HepG2 (cell line): ENCODE measurements at regions not wholly inside any gene's neighbourhood (a gene's known extent, or its start where the extent isn't known, plus 50 kb on each side); places are given as distances from the start of the nearest gene placed in this dataset.

Experiments used
- ATAC-seq: fragments of 200-7000 bp; cut with Tn5 transposase; 3 replicates; pipeline ENCODE4 v1.9.1; 2020; ENCODE audit warnings: mild to moderate bottlenecking, moderate library complexity
- BruUV-seq: library from RNA; stranded (reverse); fragments of 400-500 nt; replicated peaks from 2 replicates; lab custom pipeline; 2021; lab: Mats Ljungman, UMichigan
- CTCF ChIA-PET: fragments of 300-600 bp; formaldehyde crosslinking; extraction: SDS; loops from one replicate; lab custom pipeline; 2021; ENCODE audit warnings: low total read pairs, inconsistent platforms, low intra/inter-chr PET ratio; lab: Yijun Ruan, JAX
- POLR2A ChIA-PET: fragments of 350-600 bp; sonication (Branson Sonifier 250); formaldehyde crosslinking; loops from one replicate; lab custom pipeline; 2020; ENCODE audit warnings: antibody characterized with exemption, inconsistent platforms; lab: Yijun Ruan, JAX
- DNase-seq: peaks from one replicate; pipeline ENCODE4 v3.0.0-alpha.2; 2015; ENCODE audit warnings: low spot score
- FAIRE-seq: peaks from 3 replicates; lab custom pipeline; 2011; peaks lifted over from hg19 to GRCh38; lab: Jason Lieb, UNC
- H2AFZ ChIP-seq: one replicate; pipeline ENCODE4 v1.6.1; 2011; ENCODE audit warnings: low read length, inconsistent platforms
- H3K27ac ChIP-seq: fragments of 300-600 bp; 3 replicates; pipeline ENCODE4 v1.8.0; 2011; ENCODE audit warnings: mixed run types, mild to moderate bottlenecking, mixed read lengths, low read length, inconsistent platforms; ENCODE audit not compliant: insufficient read depth; ENCODE audit errors: extremely low read length
- H3K27me3 ChIP-seq, 2 experiments: fragments of 200-600 bp in 1 of 2; 2 replicates in 1 of 2; 3 replicates in 1 of 2; pipeline versions ENCODE4 v1.6.0 to v1.8.0; 2011; ENCODE audit warnings: low read length in 2 of 2, mild to moderate bottlenecking in 2 of 2, moderate library complexity in 2 of 2, inconsistent platforms in 1 of 2; ENCODE audit not compliant: insufficient read depth in 2 of 2, control insufficient read depth in 1 of 2
- H3K36me3 ChIP-seq, 2 experiments: fragments of 200-600 bp in 1 of 2; replicated peaks in 1 of 2; 2 replicates in 1 of 2; 3 replicates in 1 of 2; pipeline versions ENCODE4 v1.5.1 to v1.8.0; 2011; ENCODE audit warnings: low read length in 2 of 2, inconsistent platforms in 1 of 2; ENCODE audit not compliant: insufficient read depth in 2 of 2, control insufficient read depth in 1 of 2
- H3K4me1 ChIP-seq: 2 replicates; pipeline ENCODE4 v1.5.1; 2012; ENCODE audit warnings: low read length, inconsistent platforms; ENCODE audit not compliant: insufficient read depth
- H3K4me2 ChIP-seq: 2 replicates; pipeline ENCODE4 v1.6.0; 2011; ENCODE audit warnings: low read depth, low read length, inconsistent platforms
- H3K4me3 ChIP-seq, 3 experiments: fragments of 200-600 bp in 1 of 3; sonication (generic), shearing (Covaris generic) in 1 of 3; replicated peaks in 1 of 3; 2 replicates each; pipeline ENCODE4 v1.5.1; 2011 to 2016; ENCODE audit warnings: low read length in 3 of 3, inconsistent platforms in 2 of 3, low read depth in 2 of 3, mild to moderate bottlenecking in 2 of 3, control low read depth in 1 of 3, mixed read lengths in 1 of 3; ENCODE audit not compliant: insufficient read depth in 1 of 3
- H3K79me2 ChIP-seq: one replicate; pipeline ENCODE4 v1.6.1; 2011; ENCODE audit warnings: low read length, inconsistent platforms; ENCODE audit not compliant: insufficient read depth
- H3K9ac ChIP-seq: 2 replicates; pipeline ENCODE4 v1.6.0; 2011; ENCODE audit warnings: mild to moderate bottlenecking, low read depth, low read length, inconsistent platforms; ENCODE audit not compliant: insufficient read depth
- H3K9me3 ChIP-seq: 2 replicates; pipeline ENCODE4 v1.5.1; 2012; ENCODE audit warnings: mild to moderate bottlenecking, low read length
- H4K20me1 ChIP-seq: 2 replicates; pipeline ENCODE4 v1.6.0; 2011; ENCODE audit warnings: inconsistent platforms, mild to moderate bottlenecking, low read length, moderate library complexity; ENCODE audit not compliant: insufficient read depth
- ATF7 ChIP-seq, 2 experiments: fragments of 450-650 bp in 1 of 2; sonication (generic) in 1 of 2; formaldehyde crosslinking in 1 of 2; IDR thresholded peaks; 2 replicates each; pipeline versions ENCODE4 v1.4.0 to v1.6.1; 2016 to 2020; ENCODE audit warnings: antibody characterized with exemption in 1 of 2, mild to moderate bottlenecking in 1 of 2, missing genetic modification reagents in 1 of 2
- JARID2 ChIP-seq: sonication (generic); formaldehyde crosslinking; IDR thresholded peaks from 2 replicates; pipeline ENCODE4 v1.8.1; 2023; ENCODE audit warnings: missing genetic modification reagents, inconsistent platforms; ENCODE audit not compliant: insufficient replicate concordance
- JUNB ChIP-seq: sonication (generic); formaldehyde crosslinking; IDR thresholded peaks from 2 replicates; pipeline ENCODE4 v1.8.0; 2022; ENCODE audit warnings: missing genetic modification reagents, mild to moderate bottlenecking, borderline replicate concordance
- NFIB ChIP-seq: sonication (generic); formaldehyde crosslinking; IDR thresholded peaks from 2 replicates; pipeline ENCODE4 v1.9.0; 2021; ENCODE audit warnings: missing genetic modification reagents, mild to moderate bottlenecking, borderline replicate concordance
- RFXAP ChIP-seq: sonication (generic); formaldehyde crosslinking; IDR thresholded peaks from 2 replicates; pipeline ENCODE4 v1.4.0; 2020; ENCODE audit warnings: missing genetic modification reagents, borderline replicate concordance
- ZNF24 ChIP-seq: fragments of 450-650 bp; IDR thresholded peaks from 2 replicates; pipeline ENCODE4 v1.6.1; 2017; ENCODE audit warnings: antibody characterized with exemption, mild to moderate bottlenecking
- ZSCAN29 ChIP-seq: sonication (generic); formaldehyde crosslinking; conservative IDR thresholded peaks from 2 replicates; pipeline ENCODE4 v1.4.0; 2020; ENCODE audit warnings: mild to moderate bottlenecking, missing genetic modification reagents
- WGBS: methylation state at CpG from one replicate; pipeline ENCODE4 v1.1.6; 2017; ENCODE audit warnings: low lambda C conversion rate; 5-methylcytosine and 5-hydroxymethylcytosine counted together
- in situ Hi-C: cut with HindIII; loops from 2 replicates; pipeline ENCODE4 v1.10.0; 2017; ENCODE audit warnings: low pct_unique_long_range_greater_than_20kb; ENCODE audit not compliant: extremely low pct_ligation_motif_present
- intact Hi-C: fragments of 100-400 bp; cut with micrococcal nuclease; formaldehyde crosslinking; loops from one replicate; pipeline ENCODE4 v1.10.0; 2022; ENCODE audit not compliant: unreplicated experiment

DNA sequence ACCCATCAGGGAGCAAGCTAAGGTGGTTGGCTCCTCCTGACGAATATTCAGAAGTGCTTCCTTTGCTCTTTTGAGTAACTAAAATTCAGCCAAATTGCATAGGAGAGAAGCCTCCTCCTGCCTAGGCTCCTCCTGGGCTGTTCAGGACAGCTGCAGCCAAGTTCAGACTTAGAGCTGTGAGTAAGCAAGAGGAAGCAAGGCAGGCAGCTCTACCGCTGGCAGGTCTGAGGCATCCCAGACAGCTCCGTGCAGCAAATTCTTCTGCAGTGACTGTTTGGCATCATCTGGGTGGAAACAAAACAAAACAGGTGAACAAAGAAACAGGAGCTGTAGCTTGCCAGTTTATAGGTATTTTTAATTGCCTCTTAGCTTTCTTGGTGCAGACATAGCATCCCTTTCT, 421.0 kb downstream of the GADD45G start (continued):
- no peak for TF ChIP-seq JUNB (CRISPR knock-in tag)
- TF ChIP-seq ZSCAN29: no peak
- TF ChIP-seq RFXAP (CRISPR knock-in tag): no peak

DNA sequence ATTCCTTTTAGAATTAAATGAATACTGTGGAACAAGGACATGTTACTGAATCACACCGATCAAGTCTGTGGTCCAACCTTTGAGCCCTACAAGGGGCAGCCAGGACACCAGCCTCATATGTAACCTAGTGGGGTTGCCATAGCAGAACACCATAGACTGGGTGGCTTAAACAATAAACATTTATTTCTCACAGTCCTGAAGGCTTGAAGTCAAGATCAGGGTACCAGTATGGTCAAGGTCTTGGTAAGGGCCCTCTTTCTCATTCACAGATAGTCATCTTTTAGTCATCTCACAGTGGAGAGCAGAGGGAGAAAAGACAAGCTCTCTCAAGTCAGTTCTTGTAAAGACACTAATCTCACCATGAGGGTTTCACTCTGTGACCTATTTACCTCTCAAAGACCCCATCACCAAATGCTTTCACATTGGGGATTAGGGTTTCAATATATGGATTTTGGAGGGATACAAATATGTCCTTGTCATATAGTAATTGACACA, 422.5 kb downstream of the GADD45G start:
- no TSS peak for BruUV-seq
- FAIRE-seq: no peak
- ChIA-PET POLR2A (no interaction called here), CTCF (no interaction called here)
- H3K36me3 ChIP-seq: no peaks in the 10 kb centered on the region
- no peaks in the 10 kb centered on the region for H4K20me1 ChIP-seq
- H3K27ac ChIP-seq: no peak overlapping the region
- H3K79me2 ChIP-seq: no peaks in the 10 kb centered on the region
- H3K4me1 ChIP-seq: no peaks in the 10 kb centered on the region
- no peak for ATAC-seq
- no peak overlapping the region for H3K4me2 ChIP-seq
- no peak for DNase-seq
- H2AFZ ChIP-seq: no peak overlapping the region
- H3K27me3 ChIP-seq: no peaks in the 10 kb centered on the region
- H3K9me3 ChIP-seq: no peaks in the 10 kb centered on the region
- no peak overlapping the region for H3K9ac ChIP-seq
- intact Hi-C loops (no loop called here), in situ Hi-C loops (no loop called here)
- H3K4me3 ChIP-seq: no peak overlapping the region
- WGBS: 47% methylated on average over 1 of the region's 1 CpG
- TF ChIP-seq ZNF24 (no peak), NFIB (CRISPR knock-in tag) (no peak)

DNA sequence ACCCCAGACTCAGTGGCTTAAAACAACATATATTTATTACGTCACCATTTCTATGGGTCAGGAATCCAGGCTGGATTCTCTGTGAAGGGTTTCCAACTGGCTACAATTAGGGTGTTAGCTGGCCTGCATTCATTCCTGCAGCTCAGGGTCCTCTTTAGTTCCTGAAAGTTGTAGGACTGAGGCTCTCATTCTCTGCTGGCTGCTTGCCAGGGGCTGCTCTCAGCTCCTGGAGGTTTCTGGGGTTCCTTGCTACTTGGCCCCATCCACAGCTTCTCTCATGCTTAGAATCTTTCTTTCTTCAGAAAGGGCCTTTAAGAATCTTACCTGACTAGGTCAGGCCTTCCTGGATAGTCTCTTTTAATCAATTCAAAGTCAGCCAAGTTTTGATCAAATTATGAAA, 424.6 kb downstream of the GADD45G start:
- Histone ChIP-seq H3K79me2 (no peaks in the 10 kb centered on the region), H2AFZ (no peak overlapping the region), H3K4me3 (no peak overlapping the region), H3K9me3 (no peaks in the 10 kb centered on the region), H3K9ac (no peak overlapping the region), H3K4me2 (no peak overlapping the region), H3K27ac (no peak overlapping the region), H3K27me3 (no peaks in the 10 kb centered on the region), H4K20me1 (no peaks in the 10 kb centered on the region), H3K4me1 (no peaks in the 10 kb centered on the region), H3K36me3 (no peaks in the 10 kb centered on the region)
- FAIRE-seq: no peak
- in situ Hi-C loops (no loop called here), intact Hi-C loops (no loop called here)
- DNase-seq: no peak
- WGBS: 0% methylated on average over 1 of the region's 1 CpG
- POLR2A ChIA-PET: no interaction called here
- CTCF ChIA-PET: no interaction called here
- ATAC-seq: no peak
- no TSS peak for BruUV-seq
- TF ChIP-seq ATF7 (IDR thresholded peaks at IDR 0.05) (peak; percentile 60), ATF7 (CRISPR knock-in tag; IDR thresholded peaks at IDR 0.05) (no peak), JARID2 (CRISPR knock-in tag) (no peak)
